Right ventricle myocardium inferior (tissue), 1 donor: ENCODE measurements at regions not wholly inside any gene's neighbourhood (a gene's known extent, or its start where the extent isn't known, plus 50 kb on each side); places are given as distances from the start of the nearest gene placed in this dataset.

Experiments
- ATAC-seq: fragments of 200-7000 bp; cut with Tn5 transposase; one replicate; pipeline ENCODE4 v1.9.1; 2020; ENCODE audit warnings: mild to moderate bottlenecking, moderate library complexity
- DNase-seq: peaks from one replicate; pipeline ENCODE4 v3.0.0; 2021; ENCODE audit errors: missing footprints
- intact Hi-C: fragments of 100-400 bp; cut with DNase I; formaldehyde crosslinking; loops from one replicate; pipeline ENCODE4 v1.11.0; 2022
- donor health status: DM: no; HTN: yes; CAD: no; lungs with severe emphysema.

DNA sequence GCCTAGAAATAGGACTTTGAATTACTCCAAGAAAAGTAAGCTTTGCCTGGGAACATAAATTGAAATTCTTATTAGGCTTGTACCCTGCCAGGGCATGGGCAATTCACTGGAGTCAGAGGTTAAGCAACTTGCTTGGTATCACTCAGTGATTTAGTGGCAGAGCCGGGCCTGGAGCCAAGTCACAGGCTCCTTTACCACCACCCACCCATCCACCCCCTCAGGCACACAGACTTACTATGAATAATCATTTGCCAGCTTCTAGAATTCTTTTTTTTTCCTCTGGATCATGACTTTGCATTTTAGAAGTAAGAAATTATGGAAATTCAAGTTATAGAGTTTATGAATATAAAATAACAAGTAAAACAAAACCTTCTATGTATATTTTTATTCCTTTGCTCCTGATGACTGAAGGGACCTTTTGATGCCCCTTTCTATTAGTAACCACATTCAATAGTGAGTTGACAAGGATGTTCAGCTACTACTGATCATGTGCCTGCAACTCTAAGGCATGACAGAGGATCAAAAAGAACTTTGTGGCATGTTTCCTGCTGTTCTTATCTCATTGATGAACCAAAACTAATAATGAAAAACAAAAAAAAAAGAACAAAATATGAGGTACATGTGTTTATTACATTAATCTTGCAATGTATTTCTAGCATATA, 614.7 kb downstream of the TLR4 start:
- no peak for ATAC-seq
- intact Hi-C loops, result no loop called here
- DNase-seq, result no peak

DNA sequence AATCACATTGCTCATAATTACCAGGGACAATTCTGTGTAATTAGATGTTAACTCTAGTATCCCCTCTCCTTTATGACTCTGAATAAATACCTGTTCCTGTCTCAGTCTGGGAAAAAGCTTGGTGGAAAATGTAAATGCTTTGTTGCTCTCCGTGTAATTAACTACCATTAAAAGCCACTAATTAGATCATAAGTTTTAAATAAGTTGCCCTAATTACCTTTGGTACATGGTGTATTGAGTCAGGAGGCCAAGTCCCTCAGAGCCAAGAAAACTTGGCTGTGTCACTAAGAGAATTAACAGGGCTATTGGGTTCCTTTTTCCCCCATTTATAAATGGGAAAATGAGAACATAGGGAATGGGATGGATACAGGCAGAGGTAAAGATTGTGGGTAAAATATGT, 617.6 kb downstream of the TLR4 start:
- no peak for ATAC-seq
- intact Hi-C loops, result no loop called here
- DNase-seq, result no peak

DNA sequence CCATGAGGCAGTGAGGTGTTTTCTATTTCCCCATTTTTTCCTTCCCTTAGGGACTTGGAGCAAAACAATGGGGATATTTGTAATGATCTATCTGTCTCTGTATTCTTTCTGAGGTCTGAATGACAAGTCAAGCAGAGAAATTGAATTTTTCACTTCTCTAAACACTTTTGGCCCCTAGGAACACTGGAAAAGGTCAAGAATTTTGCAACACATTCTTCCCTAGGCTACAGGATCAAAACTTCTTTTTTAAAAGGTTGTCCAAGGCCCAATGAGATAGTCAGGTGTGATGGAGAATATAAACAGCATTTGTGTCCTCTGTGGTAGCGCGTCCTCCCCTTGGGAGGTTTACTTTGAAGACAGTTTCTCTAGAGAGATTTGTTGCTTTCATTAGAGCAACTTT, 620.5 kb downstream of the TLR4 start:
- DNase-seq (no peak), ATAC-seq (no peak)
- intact Hi-C loops, result no loop called here

DNA sequence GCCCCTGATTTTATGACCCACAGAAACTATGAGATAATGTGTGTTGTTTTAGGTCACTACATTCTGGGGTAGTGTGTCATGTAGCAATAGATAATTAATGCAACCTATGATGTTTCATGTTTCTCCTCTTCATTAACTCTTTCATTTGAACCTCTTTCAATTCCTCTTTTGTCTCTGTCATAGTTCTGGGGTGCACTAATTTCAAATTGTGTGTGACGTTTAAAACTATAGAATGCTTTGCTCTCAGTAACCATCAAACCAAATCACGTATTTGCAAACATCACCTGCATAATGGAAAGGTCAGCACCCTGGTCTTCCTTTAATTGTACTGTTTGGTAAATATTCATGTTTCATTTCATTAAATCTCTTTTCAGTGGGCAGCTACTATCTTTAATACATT, 621.6 kb downstream of the TLR4 start:
- intact Hi-C loops, result no loop called here
- ATAC-seq (no peak), DNase-seq (no peak)

DNA sequence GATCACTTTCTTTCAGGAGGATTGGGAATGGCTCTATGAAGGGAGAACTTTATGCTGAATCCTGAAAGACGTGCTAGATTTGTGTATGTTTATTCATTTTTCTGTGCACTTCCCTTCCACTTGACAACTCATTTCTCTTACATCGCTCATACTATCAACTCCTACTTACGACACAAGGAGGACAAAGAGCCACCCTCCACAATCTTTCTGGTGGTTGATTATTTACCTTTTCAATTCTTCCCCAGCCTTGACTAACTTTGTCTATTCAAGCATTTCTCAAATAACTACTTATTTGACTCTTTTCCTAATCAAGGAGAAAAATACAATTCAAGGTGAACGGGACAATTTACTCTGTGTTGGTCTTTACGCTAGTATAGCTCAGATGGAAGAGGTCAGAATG, 622.1 kb downstream of the TLR4 start:
- intact Hi-C loops, result no loop called here
- no peak for DNase-seq
- ATAC-seq, result no peak

DNA sequence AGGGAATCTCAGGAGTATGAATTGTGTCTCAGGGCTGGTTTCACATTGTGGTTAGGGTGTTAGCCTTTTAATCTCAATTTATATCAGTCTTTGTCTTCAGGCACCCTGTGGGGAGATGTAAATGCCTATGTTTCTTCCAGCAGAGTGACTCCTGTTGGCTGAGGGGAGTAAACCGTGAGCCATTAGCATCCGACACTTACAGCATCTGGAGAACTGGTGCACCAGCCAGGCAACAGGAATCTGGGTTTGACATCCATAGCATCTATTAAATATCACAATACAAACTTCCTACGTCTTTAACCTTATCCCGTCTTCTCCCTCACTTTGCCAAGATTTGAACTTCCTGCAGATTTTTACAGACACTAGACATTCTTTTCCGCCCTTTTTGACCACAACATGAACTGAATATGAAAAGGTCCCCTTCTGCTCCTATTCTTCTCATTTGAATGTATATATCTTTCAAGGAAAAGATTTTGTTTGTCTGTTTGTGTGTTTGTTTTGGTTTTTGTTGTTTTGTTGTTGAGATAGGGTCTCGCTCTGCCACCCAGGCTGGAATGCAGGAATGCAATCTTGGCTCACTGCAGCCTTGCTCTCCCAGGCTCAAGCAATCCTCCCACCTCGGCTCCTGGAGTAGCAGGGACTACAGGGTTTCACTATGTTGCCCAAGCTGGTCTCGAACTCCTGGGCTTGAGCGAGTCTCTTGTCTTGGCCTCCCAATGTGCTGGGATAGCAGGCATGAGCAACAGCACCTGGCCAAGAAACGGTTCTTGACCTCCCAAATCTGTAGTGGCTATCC, 626.2 kb downstream of the TLR4 start:
- DNase-seq, result no peak
- no peak for ATAC-seq
- intact Hi-C loops, result no loop called here

DNA sequence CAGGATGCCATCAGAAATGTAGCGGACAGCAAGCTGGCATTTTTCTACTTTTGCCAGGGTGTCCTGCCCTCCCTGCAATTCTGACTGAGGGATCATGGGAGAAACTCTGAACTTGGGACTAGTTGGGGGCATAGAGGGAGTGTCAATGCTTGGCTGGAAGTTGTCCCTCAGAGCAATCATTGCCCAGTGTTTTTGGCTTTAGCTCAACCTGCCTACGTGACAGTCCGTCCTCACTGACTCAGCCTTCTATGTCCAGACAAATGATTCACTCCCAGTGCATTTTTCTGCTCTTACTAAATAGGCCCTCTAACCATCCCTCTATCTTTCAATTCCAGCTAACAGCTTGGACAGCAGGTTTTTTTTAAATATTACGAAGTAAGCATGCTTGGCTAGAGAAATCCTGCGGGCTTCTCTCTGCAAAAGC, 627.4 kb downstream of the TLR4 start:
- intact Hi-C loops, result no loop called here
- ATAC-seq (no peak), DNase-seq (no peak)

DNA sequence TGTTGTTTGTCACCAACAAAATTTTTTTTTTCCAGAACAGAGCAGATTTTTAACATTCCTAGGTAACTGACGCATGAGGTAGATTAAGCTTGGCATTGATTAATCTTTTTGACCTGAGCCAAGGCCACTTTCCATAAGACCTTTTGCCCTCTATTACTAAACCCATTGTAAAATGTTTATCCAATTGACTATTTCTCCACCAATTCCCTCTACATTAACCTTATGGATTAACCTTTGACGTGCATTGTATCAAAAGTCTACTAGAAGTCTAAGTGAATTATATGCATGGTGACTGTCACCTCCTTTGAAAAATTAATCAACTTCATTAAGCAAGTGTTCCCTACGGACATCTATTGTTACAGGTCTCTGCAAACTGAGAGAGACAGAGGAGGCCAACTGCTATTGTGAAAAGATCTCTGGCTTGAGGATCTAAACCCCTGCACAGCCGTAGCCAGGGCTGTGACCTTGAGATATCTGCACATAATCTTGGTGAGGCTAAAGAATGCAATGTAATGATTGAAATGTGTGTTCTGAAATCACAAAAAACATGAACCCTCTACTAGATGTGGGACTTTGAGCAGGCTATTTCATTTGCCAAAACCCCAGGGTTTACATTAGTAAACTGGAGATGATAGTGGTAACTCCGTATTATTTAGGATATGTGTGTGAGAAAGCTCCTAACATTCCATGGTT, 632.2 kb downstream of the TLR4 start:
- intact Hi-C loops, result no loop called here
- ATAC-seq (no peak), DNase-seq (no peak)

DNA sequence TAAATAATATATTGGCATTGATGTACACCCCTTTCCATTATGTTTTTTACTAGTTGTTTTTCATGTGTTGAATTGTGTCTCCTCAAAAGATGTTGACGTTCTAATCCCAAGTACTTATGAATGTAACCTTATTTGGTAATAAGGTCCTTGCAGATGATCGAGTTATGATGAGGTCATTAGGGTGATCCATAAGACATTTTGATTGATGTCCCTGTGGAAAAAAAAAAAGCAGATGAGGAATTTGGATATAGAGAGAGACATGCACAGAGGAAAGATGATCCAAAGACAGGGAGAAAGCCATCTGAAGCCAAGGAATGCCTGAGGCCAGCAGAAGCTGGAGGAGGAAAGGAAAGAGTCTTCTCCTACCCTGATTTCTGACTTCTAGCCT, 632.7 kb downstream of the TLR4 start:
- no peak for DNase-seq
- no peak for ATAC-seq
- intact Hi-C loops, result no loop called here

DNA sequence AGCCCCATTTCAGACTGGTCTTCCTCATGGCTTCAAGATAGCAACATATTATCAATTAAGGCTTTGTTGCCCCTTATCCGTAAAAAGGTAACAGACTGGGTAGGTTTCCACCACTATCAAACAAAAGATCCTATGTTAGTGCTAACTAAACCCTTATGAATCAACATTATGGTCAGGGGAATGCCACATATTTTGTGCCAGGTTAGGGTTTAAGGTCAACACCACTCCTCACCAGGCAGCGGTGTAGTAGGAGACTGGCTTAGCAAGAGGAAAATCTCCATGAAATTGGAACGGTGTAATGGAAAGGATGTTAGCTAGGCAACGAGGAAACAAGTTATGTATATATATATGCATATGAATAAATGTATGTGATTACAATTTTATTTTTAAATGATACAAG, 655.8 kb downstream of the TLR4 start:
- ATAC-seq (no peak), DNase-seq (no peak)
- intact Hi-C loops, result no loop called here

DNA sequence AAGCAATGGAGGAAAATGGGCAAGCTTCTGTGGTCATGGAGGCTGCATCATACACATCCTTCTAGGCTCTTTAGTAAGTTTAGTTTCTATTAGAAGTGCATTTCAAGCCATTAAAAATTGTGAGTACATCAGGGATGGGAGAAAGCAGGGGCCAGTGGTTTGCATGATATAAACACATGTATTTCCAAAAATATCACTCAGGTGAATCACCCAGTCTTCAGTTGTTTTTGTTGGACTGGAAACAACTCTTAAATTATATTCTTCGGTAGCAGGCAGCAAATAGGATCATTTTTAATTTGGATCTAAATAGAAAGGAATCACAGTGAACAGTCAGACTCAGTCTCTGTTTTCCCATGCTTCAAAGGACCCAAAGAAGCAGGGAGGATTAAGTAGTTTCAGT, 657.9 kb downstream of the TLR4 start:
- no peak for ATAC-seq
- no peak for DNase-seq
- intact Hi-C loops, result no loop called here

DNA sequence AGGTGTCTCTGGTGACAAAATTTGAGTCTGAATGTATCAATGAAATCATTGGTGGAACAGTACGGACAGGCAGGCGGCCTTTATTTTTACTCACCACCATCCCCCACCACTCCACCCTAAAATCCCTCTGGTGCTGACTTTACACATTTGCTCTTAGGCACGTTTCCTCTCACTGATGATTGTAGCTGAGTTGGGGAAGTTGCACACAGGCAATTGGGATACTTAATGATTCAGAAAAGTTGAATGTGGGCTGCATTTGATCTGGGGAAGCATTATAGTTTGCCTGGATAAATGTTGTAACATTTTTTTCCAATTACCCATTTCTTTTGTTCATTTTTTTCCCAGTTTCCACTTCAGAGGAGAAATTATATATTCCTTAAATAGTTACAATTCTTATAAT, 658.4 kb downstream of the TLR4 start:
- intact Hi-C loops, result no loop called here
- DNase-seq (no peak), ATAC-seq (no peak)

DNA sequence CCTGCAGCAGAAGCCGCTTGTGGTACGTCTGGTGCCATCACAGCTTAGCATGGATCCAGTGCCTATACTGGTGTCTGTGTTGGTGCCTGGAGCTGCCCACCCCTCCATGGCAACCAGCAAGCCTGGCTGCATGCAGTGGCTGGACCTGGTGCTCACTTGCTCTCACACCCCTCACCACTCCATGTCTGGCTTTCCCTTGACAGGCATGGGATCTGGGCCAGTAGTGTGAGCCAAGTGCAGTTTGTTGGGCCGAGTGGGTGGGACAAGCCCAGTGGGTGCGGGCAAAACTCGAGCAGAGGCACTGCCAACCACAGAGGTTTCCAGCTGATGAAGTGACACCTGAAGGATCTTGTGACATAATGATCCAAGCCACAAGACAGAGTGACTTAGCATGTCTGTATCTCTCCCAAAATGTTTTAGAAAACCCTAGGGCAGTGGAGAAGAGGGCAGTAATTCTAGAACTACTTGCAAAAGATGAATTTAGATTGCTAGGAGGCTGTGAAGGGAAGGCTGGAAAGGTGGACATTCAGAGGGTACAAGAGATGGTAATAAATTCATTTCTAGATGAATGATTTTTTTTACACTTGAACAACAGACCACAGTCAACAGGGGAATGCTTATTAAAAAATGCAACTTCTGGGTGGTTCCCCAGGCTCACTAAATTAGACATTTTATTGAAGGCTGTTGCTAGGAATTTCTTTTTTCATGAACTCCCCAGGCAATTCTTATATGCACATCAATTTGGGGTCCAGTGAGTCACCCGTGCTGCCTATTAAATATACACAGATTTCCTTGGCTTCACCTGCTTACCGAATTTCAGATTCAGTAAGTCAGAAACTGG, 660.3 kb downstream of the TLR4 start:
- peak; percentile 28 for DNase-seq

DNA sequence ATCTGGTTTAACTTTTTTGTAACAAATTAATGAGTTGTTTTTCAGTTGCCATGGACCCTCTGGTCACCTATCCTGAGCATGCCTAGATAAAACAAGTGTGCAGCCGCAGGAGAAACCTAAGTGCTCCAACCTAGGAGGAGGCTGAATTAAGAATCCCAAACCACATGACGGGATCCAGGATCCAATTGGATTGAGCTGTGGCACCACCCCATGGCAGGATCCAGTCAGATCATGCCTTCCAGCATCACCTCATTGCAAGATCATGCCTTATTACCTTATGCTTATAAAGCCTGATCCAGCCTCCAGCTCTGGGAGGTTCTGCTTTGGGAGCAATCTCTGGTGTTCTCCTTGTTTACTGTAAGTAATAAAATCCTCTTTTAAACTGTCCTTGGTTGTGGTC, 662.0 kb downstream of the TLR4 start:
- no peak for DNase-seq
- intact Hi-C loops, result no loop called here
- no peak for ATAC-seq

More for the DNA sequence above, 660.3 kb downstream of the TLR4 start:
- ATAC-seq, result no peak
- intact Hi-C loops, result no loop called here

DNA sequence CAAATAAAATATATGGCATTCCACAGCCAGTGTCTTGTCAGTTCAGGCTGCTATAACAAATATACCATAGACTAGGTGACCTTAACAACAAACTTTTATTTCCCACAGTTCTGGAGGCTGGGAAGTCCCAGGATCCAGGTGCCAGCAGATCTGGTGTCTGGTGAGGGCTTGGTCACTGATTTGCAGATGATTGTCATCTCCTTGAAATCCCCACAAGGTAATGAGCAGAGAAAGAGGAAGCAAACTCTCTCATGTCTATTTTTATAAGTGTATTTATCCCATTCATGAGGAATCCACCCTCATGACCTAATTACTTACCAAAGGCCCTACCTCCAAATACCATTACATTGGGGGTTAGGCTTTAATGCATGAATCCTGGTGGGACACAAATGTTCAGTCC, 663.2 kb downstream of the TLR4 start:
- intact Hi-C loops, result no loop called here
- ATAC-seq, result no peak

DNA sequence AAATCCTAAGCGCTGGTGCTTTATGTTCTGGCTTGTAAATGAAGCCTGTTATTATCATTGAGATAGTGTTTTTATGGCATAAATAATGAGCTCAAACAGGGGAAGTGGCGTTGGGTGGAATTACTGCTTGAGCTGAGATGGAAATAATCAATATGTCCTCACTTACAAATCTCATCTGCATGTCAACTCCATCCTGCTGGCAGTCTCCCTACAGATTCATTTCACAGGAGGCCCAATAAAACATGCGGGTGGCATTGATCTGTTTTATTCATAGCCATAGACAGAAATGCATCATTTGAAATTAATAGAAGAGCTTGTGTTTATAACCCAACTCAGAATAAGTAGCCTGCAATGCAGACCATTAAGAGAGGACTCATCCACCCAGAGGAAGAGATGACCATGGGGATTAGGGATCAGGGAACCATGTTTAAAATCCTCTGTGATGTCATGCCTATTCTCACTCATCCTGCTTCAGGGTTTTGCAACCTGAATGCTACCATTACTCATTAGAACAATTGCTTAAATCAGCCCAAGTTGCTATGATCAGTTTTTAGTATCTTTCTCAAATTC, 680.4 kb downstream of the TLR4 start:
- DNase-seq (no peak), ATAC-seq (no peak)
- intact Hi-C loops, result no loop called here

More for the DNA sequence above, 663.2 kb downstream of the TLR4 start:
- no peak for DNase-seq

DNA sequence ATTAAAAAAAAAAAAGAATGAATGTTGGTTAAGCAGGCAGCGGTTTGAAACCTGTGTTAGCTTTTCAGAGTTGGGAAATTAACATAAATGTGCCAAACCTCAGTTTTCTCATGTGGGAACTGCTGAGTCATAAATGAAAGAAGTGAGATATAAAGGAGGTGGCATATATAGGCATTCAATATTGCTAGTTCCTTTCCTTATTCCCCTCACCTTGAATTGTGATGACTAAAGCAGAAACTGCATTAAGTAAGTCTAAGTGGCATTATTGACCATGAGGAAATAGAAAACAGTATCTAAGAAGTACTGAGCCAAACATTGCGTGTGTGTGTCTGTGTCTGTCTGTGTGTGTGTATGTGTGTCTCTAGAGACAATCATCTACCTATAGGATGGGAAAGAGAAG, 691.2 kb downstream of the TLR4 start:
- ATAC-seq (no peak), DNase-seq (no peak)
- intact Hi-C loops, result no loop called here

DNA sequence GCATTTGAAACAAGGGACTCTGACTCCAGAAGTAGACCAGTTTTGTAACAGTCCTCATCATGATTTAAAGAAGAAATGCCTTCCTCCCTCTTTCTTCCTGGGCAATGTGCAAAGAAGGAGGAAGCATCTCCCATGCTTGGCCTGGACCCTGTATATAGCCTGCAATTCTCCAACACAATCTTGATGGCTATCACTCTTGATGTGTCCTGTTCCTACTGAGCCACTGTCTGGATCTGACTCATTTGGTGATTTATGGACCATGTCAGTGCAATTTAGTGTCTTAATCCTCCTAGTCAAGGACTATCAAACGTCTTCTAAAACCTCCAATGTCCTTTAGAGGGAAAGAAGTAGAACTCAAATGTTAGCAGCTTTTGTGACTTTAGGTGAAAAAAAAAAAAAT, 697.3 kb downstream of the TLR4 start:
- intact Hi-C loops, result no loop called here
- ATAC-seq, result no peak
- DNase-seq, result no peak

DNA sequence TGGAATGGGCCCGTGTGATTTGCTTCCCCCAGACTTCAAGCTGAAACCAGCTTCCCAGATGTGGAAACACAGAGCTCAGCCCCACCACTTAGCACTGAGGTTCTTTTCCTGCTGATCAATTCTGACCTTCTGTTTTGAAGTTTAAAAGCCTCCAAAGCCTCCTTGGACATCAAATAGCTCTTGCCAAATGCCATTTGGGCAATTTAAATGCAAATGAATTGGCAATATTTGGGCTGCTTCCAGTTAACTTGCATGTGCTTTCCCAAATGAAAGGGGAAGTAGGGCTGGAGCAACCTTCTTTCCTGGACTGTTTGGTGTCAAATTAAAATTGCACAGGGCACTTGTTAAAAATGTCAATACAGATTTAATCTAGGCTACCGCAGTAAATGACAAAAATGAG, 710.5 kb downstream of the TLR4 start:
- no peak for ATAC-seq
- intact Hi-C loops, result no loop called here
- DNase-seq, result no peak
